ENCODE measurements at regions not wholly inside any gene's neighbourhood (a gene's known extent, or its start where the extent isn't known, plus 50 kb on each side); places are given as distances from the start of the nearest gene placed in this dataset.

GRCh38 chr15:36527235-36528162, 51.9 kb upstream of the CDIN1 start:
- no peaks in the 10 kb centered on the region for H3K27me3 ChIP-seq
- no peak overlapping the region for H3K27ac ChIP-seq
- TF ChIP-seq CTCF (IDR thresholded peaks at IDR 0.05): no peak
- no peaks in the 10 kb centered on the region for H3K9me3 ChIP-seq
- no peak for DNase-seq (ENCODE audit: low spot score)
- H3K4me3 ChIP-seq: no peak overlapping the region
- no peaks in the 10 kb centered on the region for H3K4me1 ChIP-seq
- no peaks in the 10 kb centered on the region for H3K36me3 ChIP-seq

GRCh38 chr15:36529296-36530011, 50.0 kb upstream of the CDIN1 start:
- Histone ChIP-seq H3K4me3 (no peak overlapping the region), H3K27me3 (no peaks in the 10 kb centered on the region), H3K4me1 (no peaks in the 10 kb centered on the region), H3K9me3 (no peaks in the 10 kb centered on the region), H3K36me3 (no peaks in the 10 kb centered on the region), H3K27ac (no peak overlapping the region)
- DNase-seq (ENCODE audit: low spot score): no peak
- no peak for TF ChIP-seq CTCF (IDR thresholded peaks at IDR 0.05)

Small RNA genes lying in the stretch of these regions (microRNA-seq; reads per million reads assigned to microRNA genes)
- gene MIR4510 (ENCODE audit: borderline number of aligned reads in 2 of 2, borderline replicate concordance in 1 of 2): 0 reads per million in 2 donors

All from right atrium auricular region (tissue), 2 donors.